ENCODE measurements at regions not wholly inside any gene's neighbourhood (a gene's known extent, or its start where the extent isn't known, plus 50 kb on each side); places are given as distances from the start of the nearest gene placed in this dataset.

DNA sequence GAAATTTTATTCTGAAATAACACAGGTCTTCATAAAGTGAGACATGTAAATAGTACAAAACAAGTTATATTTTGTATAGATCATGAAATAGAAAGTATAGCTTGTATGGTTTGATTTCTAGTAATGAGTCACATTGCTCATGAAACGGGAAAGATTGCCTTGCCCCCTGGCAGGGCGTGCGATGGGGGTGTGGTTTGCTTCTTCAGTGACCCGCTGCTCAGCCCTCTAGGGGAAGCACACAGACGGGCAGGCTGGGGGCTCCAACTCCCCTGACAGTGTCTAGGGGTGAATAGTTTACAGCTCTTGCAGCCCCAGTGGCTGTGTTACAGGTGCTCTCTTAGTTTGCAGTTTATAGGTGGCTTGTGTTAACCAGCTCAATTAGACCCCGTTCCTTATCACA is 170.5 kb upstream of the RGS17 start:
- TF ChIP-seq ARNT (IDR thresholded peaks at IDR 0.05) (no peak), SP1 (IDR thresholded peaks at IDR 0.05) (no peak), CTBP1 (IDR thresholded peaks at IDR 0.05; ENCODE audit: borderline replicate concordance) (no peak)

Measured in HEK293T (cell line).